ENCODE measurements at regions not wholly inside any gene's neighbourhood (a gene's known extent, or its start where the extent isn't known, plus 50 kb on each side); places are given as distances from the start of the nearest gene placed in this dataset.

- TF ChIP-seq CTCF (IDR thresholded peaks at IDR 0.05; ENCODE audit: unreplicated experiment) = no peak
- H3K36me3 Mint-ChIP-seq (ENCODE audit: insufficient read depth, unreplicated experiment) = no peaks in the 10 kb centered on the region
- no TSS peak for BruUV-seq (replicated peaks)
- peaks cover 4% of the 10 kb centered on the region for H3K9me3 Mint-ChIP-seq (ENCODE audit: low read depth, unreplicated experiment)
- H3K27me3 Mint-ChIP-seq (ENCODE audit: unreplicated experiment) = no peaks in the 10 kb centered on the region
- CTCF ChIA-PET = no interaction called here
- H3K4me3 Mint-ChIP-seq (ENCODE audit: low read depth, unreplicated experiment) = no peak overlapping the region
- H3K27ac Mint-ChIP-seq (ENCODE audit: unreplicated experiment) = no peak overlapping the region
- intact Hi-C loops (cut with micrococcal nuclease; ENCODE audit: unreplicated experiment) = no loop called here
- H3K4me1 Mint-ChIP-seq (ENCODE audit: low read depth, unreplicated experiment) = no peaks in the 10 kb centered on the region
- DNase-seq = no peak
These were observed 1025.9 kb downstream of the TTLL7 start for GRCh38 chr1:82972841-82973553.

GRCh38 chr1:82969340-82969739 is 1029.6 kb downstream of the TTLL7 start:
- intact Hi-C loops (cut with micrococcal nuclease; ENCODE audit: unreplicated experiment) = no loop called here
- no peaks in the 10 kb centered on the region for H3K4me1 Mint-ChIP-seq (ENCODE audit: low read depth, unreplicated experiment)
- no peaks in the 10 kb centered on the region for H3K27me3 Mint-ChIP-seq (ENCODE audit: unreplicated experiment)
- no peak overlapping the region for H3K27ac Mint-ChIP-seq (ENCODE audit: unreplicated experiment)
- peaks cover 4% of the 10 kb centered on the region for H3K9me3 Mint-ChIP-seq (ENCODE audit: low read depth, unreplicated experiment)
- DNase-seq = no peak
- no peak overlapping the region for H3K4me3 Mint-ChIP-seq (ENCODE audit: low read depth, unreplicated experiment)
- CTCF ChIA-PET = no interaction called here
- no TSS peak for BruUV-seq (replicated peaks)
- H3K36me3 Mint-ChIP-seq (ENCODE audit: insufficient read depth, unreplicated experiment) = no peaks in the 10 kb centered on the region
- no peak for TF ChIP-seq CTCF (IDR thresholded peaks at IDR 0.05; ENCODE audit: unreplicated experiment)

- intact Hi-C loops (cut with micrococcal nuclease; ENCODE audit: unreplicated experiment) = no loop called here
- Mint-ChIP-seq H3K27ac (ENCODE audit: unreplicated experiment) (no peak overlapping the region), H3K4me1 (ENCODE audit: low read depth, unreplicated experiment) (no peaks in the 10 kb centered on the region), H3K4me3 (ENCODE audit: low read depth, unreplicated experiment) (no peak overlapping the region), H3K9me3 (ENCODE audit: low read depth, unreplicated experiment) (no peaks in the 10 kb centered on the region), H3K27me3 (ENCODE audit: unreplicated experiment) (no peaks in the 10 kb centered on the region), H3K36me3 (ENCODE audit: insufficient read depth, unreplicated experiment) (no peaks in the 10 kb centered on the region)
- no peak for DNase-seq
- CTCF ChIA-PET = no interaction called here
- TF ChIP-seq CTCF (IDR thresholded peaks at IDR 0.05; ENCODE audit: unreplicated experiment) = no peak
- BruUV-seq (replicated peaks) = no TSS peak
These were observed 1036.3 kb downstream of the TTLL7 start for GRCh38 chr1:82962658-82963057.

- H3K4me3 Mint-ChIP-seq (ENCODE audit: low read depth, unreplicated experiment) = no peak overlapping the region
- peaks cover under 1% of the 10 kb centered on the region for H3K9me3 Mint-ChIP-seq (ENCODE audit: low read depth, unreplicated experiment)
- TF ChIP-seq CTCF (IDR thresholded peaks at IDR 0.05; ENCODE audit: unreplicated experiment) = no peak
- intact Hi-C loops (cut with micrococcal nuclease; ENCODE audit: unreplicated experiment) = no loop called here
- no peak overlapping the region for H3K27ac Mint-ChIP-seq (ENCODE audit: unreplicated experiment)
- H3K27me3 Mint-ChIP-seq (ENCODE audit: unreplicated experiment) = no peaks in the 10 kb centered on the region
- H3K36me3 Mint-ChIP-seq (ENCODE audit: insufficient read depth, unreplicated experiment) = no peaks in the 10 kb centered on the region
- no TSS peak for BruUV-seq (replicated peaks)
- DNase-seq = no peak
- CTCF ChIA-PET = no interaction called here
- no peaks in the 10 kb centered on the region for H3K4me1 Mint-ChIP-seq (ENCODE audit: low read depth, unreplicated experiment)
These were observed 1048.2 kb downstream of the TTLL7 start for GRCh38 chr1:82950606-82951200.
